ENCODE measurements at regions not wholly inside any gene's neighbourhood (a gene's known extent, or its start where the extent isn't known, plus 50 kb on each side); places are given as distances from the start of the nearest gene placed in this dataset.

GRCh38 chr3:54056521-54056920 is 65.8 kb upstream of the CACNA2D3 start:
- Histone ChIP-seq H3K4me1 (no peaks in the 10 kb centered on the region), H3K4me3 (no peak overlapping the region), H3K27ac (no peak overlapping the region), H3K27me3 (no peaks in the 10 kb centered on the region), H3K9me3 (no peaks in the 10 kb centered on the region), H3K36me3 (no peaks in the 10 kb centered on the region)
- DNase-seq (no peak), ATAC-seq (no peak)
- intact Hi-C loops (cut with DNase I): no loop called here
- 80 to 90% methylated on average over 2 of the region's 2 CpGs for WGBS, 2 donors
- no peak for TF ChIP-seq CTCF (IDR thresholded peaks at IDR 0.05)

- intact Hi-C loops (cut with DNase I): no loop called here
- Histone ChIP-seq H3K4me3 (no peak overlapping the region), H3K36me3 (no peaks in the 10 kb centered on the region), H3K4me1 (no peaks in the 10 kb centered on the region), H3K27me3 (no peaks in the 10 kb centered on the region), H3K9me3 (no peaks in the 10 kb centered on the region), H3K27ac (no peak overlapping the region)
- WGBS, 2 donors: 83 to 89% methylated on average over 4 of the region's 4 CpGs
- no peak for ATAC-seq
- DNase-seq: no peak
- no peak for TF ChIP-seq CTCF (IDR thresholded peaks at IDR 0.05)
Observed at GRCh38 chr3:54053882-54054281, 68.5 kb upstream of the CACNA2D3 start.

- WGBS, 2 donors: 48 to 52% methylated on average over 5 of the region's 5 CpGs
- intact Hi-C loops (cut with DNase I): no loop called here
- DNase-seq (peak in 1 of 2 donors; percentile 19), ATAC-seq (peak in 7 of 8 donors; percentile 38 to 81 (median 56))
- TF ChIP-seq CTCF (IDR thresholded peaks at IDR 0.05): no peak
- no peaks in the 10 kb centered on the region for H3K9me3 ChIP-seq
- no peaks in the 10 kb centered on the region for H3K27me3 ChIP-seq
- H3K27ac ChIP-seq: no peak overlapping the region
- H3K4me1 ChIP-seq: peaks cover 0 to 3% (median 0%) of the 10 kb centered on the region in 9 donors
- H3K36me3 ChIP-seq: no peaks in the 10 kb centered on the region
- no peak overlapping the region for H3K4me3 ChIP-seq
Observed at GRCh38 chr3:54053211-54053610, 69.1 kb upstream of the CACNA2D3 start.

- peak in 2 of 8 donors; percentile 45 to 46 for ATAC-seq
- Histone ChIP-seq H3K27ac (no peak overlapping the region), H3K4me3 (no peak overlapping the region), H3K27me3 (no peaks in the 10 kb centered on the region), H3K4me1 (peaks cover 0 to 23% (median 4%) of the 10 kb centered on the region in 9 donors), H3K36me3 (no peaks in the 10 kb centered on the region), H3K9me3 (no peaks in the 10 kb centered on the region)
- intact Hi-C loops (cut with DNase I): no loop called here
- no peak for TF ChIP-seq CTCF (IDR thresholded peaks at IDR 0.05)
- 68 to 77% methylated on average over 5 of the region's 5 CpGs for WGBS, 2 donors
- DNase-seq: no peak
Observed at GRCh38 chr3:54047568-54047967, 74.8 kb upstream of the CACNA2D3 start.
